ENCODE measurements at regions not wholly inside any gene's neighbourhood (a gene's known extent, or its start where the extent isn't known, plus 50 kb on each side); places are given as distances from the start of the nearest gene placed in this dataset.

GRCh38 chr2:156687715-156688114 lies 251.5 kb downstream of the GPD2 start:
- H3K79me2 ChIP-seq (ENCODE audit: insufficient read depth, low read length) = no peaks in the 10 kb centered on the region
- no peaks in the 10 kb centered on the region for H3K9me3 ChIP-seq (ENCODE audit: insufficient read depth, low read depth, low read length)
- no peak for TF ChIP-seq CTCF (IDR thresholded peaks at IDR 0.05; ENCODE audit: insufficient read depth, low read depth, low read length)
- no peak for TF ChIP-seq EZH2 (IDR thresholded peaks at IDR 0.05; ENCODE audit: insufficient read depth, low read length)
- peaks cover 4% of the 10 kb centered on the region for H3K4me1 Mint-ChIP-seq (ENCODE audit: low read depth, unreplicated experiment)
- H3K27ac ChIP-seq (ENCODE audit: low read depth, low read length) = no peak overlapping the region
- H2AFZ ChIP-seq (ENCODE audit: low read depth, low read length) = no peak overlapping the region
- H3K4me1 ChIP-seq (ENCODE audit: insufficient read depth, low read length) = no peaks in the 10 kb centered on the region
- H3K27me3 ChIP-seq (ENCODE audit: insufficient read depth, low read length) = no peaks in the 10 kb centered on the region
- H3K4me3 ChIP-seq (ENCODE audit: insufficient read depth, low read depth, low read length) = no peak overlapping the region
- H3K27ac Mint-ChIP-seq (ENCODE audit: unreplicated experiment) = no peak overlapping the region
- no peaks in the 10 kb centered on the region for H3K36me3 ChIP-seq (ENCODE audit: insufficient read depth, low read length)
- H3K9me3 Mint-ChIP-seq (ENCODE audit: unreplicated experiment) = no peaks in the 10 kb centered on the region
- no peaks in the 10 kb centered on the region for H4K20me1 ChIP-seq (ENCODE audit: insufficient read depth, low read length)
- no peak overlapping the region for H3K4me2 ChIP-seq (ENCODE audit: low read length)
- DNase-seq (ENCODE audit: low read depth) (no peak), FAIRE-seq (no peak)
- H3K4me3 Mint-ChIP-seq (ENCODE audit: unreplicated experiment) = no peak overlapping the region
- no peaks in the 10 kb centered on the region for H3K27me3 Mint-ChIP-seq (ENCODE audit: low read depth, unreplicated experiment)
- no peak overlapping the region for H3K9ac ChIP-seq (ENCODE audit: low read length)
- H3K36me3 Mint-ChIP-seq (ENCODE audit: low read depth, unreplicated experiment) = no peaks in the 10 kb centered on the region

GRCh38 chr2:156689939-156690338 lies 253.8 kb downstream of the GPD2 start:
- H3K27me3 Mint-ChIP-seq (ENCODE audit: low read depth, unreplicated experiment) = no peaks in the 10 kb centered on the region
- Histone ChIP-seq H3K4me2 (ENCODE audit: low read length) (no peak overlapping the region), H3K9ac (ENCODE audit: low read length) (no peak overlapping the region), H3K79me2 (ENCODE audit: insufficient read depth, low read length) (no peaks in the 10 kb centered on the region), H3K4me1 (ENCODE audit: insufficient read depth, low read length) (no peaks in the 10 kb centered on the region), H2AFZ (ENCODE audit: low read depth, low read length) (no peak overlapping the region), H3K27me3 (ENCODE audit: insufficient read depth, low read length) (no peaks in the 10 kb centered on the region), H3K36me3 (ENCODE audit: insufficient read depth, low read length) (no peaks in the 10 kb centered on the region), H3K27ac (ENCODE audit: low read depth, low read length) (no peak overlapping the region), H4K20me1 (ENCODE audit: insufficient read depth, low read length) (no peaks in the 10 kb centered on the region), H3K9me3 (ENCODE audit: insufficient read depth, low read depth, low read length) (no peaks in the 10 kb centered on the region), H3K4me3 (ENCODE audit: insufficient read depth, low read depth, low read length) (no peak overlapping the region)
- peaks cover 4% of the 10 kb centered on the region for H3K4me1 Mint-ChIP-seq (ENCODE audit: low read depth, unreplicated experiment)
- no peak overlapping the region for H3K4me3 Mint-ChIP-seq (ENCODE audit: unreplicated experiment)
- DNase-seq (ENCODE audit: low read depth) (no peak), FAIRE-seq (no peak)
- H3K36me3 Mint-ChIP-seq (ENCODE audit: low read depth, unreplicated experiment) = no peaks in the 10 kb centered on the region
- H3K9me3 Mint-ChIP-seq (ENCODE audit: unreplicated experiment) = no peaks in the 10 kb centered on the region
- TF ChIP-seq EZH2 (IDR thresholded peaks at IDR 0.05; ENCODE audit: insufficient read depth, low read length) (no peak), CTCF (IDR thresholded peaks at IDR 0.05; ENCODE audit: insufficient read depth, low read depth, low read length) (no peak)
- H3K27ac Mint-ChIP-seq (ENCODE audit: unreplicated experiment) = no peak overlapping the region

GRCh38 chr2:156691014-156691413 lies 254.8 kb downstream of the GPD2 start:
- H3K4me2 ChIP-seq (ENCODE audit: low read length) = no peak overlapping the region
- H3K36me3 ChIP-seq (ENCODE audit: insufficient read depth, low read length) = no peaks in the 10 kb centered on the region
- TF ChIP-seq CTCF (IDR thresholded peaks at IDR 0.05; ENCODE audit: insufficient read depth, low read depth, low read length) = no peak
- TF ChIP-seq EZH2 (IDR thresholded peaks at IDR 0.05; ENCODE audit: insufficient read depth, low read length) = no peak
- H3K27ac ChIP-seq (ENCODE audit: low read depth, low read length) = no peak overlapping the region
- FAIRE-seq = no peak
- no peaks in the 10 kb centered on the region for H3K36me3 Mint-ChIP-seq (ENCODE audit: low read depth, unreplicated experiment)
- no peak overlapping the region for H3K27ac Mint-ChIP-seq (ENCODE audit: unreplicated experiment)
- H3K4me1 ChIP-seq (ENCODE audit: insufficient read depth, low read length) = no peaks in the 10 kb centered on the region
- no peaks in the 10 kb centered on the region for H3K9me3 Mint-ChIP-seq (ENCODE audit: unreplicated experiment)
- DNase-seq (ENCODE audit: low read depth) = no peak
- no peaks in the 10 kb centered on the region for H3K9me3 ChIP-seq (ENCODE audit: insufficient read depth, low read depth, low read length)
- H2AFZ ChIP-seq (ENCODE audit: low read depth, low read length) = no peak overlapping the region
- no peak overlapping the region for H3K4me3 Mint-ChIP-seq (ENCODE audit: unreplicated experiment)
- H3K27me3 ChIP-seq (ENCODE audit: insufficient read depth, low read length) = no peaks in the 10 kb centered on the region
- H3K9ac ChIP-seq (ENCODE audit: low read length) = no peak overlapping the region
- peaks cover 4% of the 10 kb centered on the region for H3K4me1 Mint-ChIP-seq (ENCODE audit: low read depth, unreplicated experiment)
- no peaks in the 10 kb centered on the region for H3K27me3 Mint-ChIP-seq (ENCODE audit: low read depth, unreplicated experiment)
- no peaks in the 10 kb centered on the region for H3K79me2 ChIP-seq (ENCODE audit: insufficient read depth, low read length)
- H4K20me1 ChIP-seq (ENCODE audit: insufficient read depth, low read length) = no peaks in the 10 kb centered on the region
- H3K4me3 ChIP-seq (ENCODE audit: insufficient read depth, low read depth, low read length) = no peak overlapping the region

Data from astrocyte (in vitro differentiated cells and primary cell).